NCI-H1048 (cell line): ENCODE measurements at regions not wholly inside any gene's neighbourhood (a gene's known extent, or its start where the extent isn't known, plus 50 kb on each side); places are given as distances from the start of the nearest gene placed in this dataset.

Experiments used
- DNase-seq: peaks from one replicate; lab custom pipeline; 2025; lab: John Stamatoyannopoulos, UW

- DNase-seq = no peak
These were observed 564.5 kb downstream of the FGF9 start for GRCh38 chr13:22235285-22235949.

- DNase-seq = no peak
These were observed 565.0 kb downstream of the FGF9 start for GRCh38 chr13:22235950-22236290.

- DNase-seq = no peak
These were observed 567.4 kb downstream of the FGF9 start for GRCh38 chr13:22238269-22238668.

GRCh38 chr13:22240716-22241115 lies 569.8 kb downstream of the FGF9 start:
- DNase-seq = no peak

GRCh38 chr13:22243469-22244163 lies 572.7 kb downstream of the FGF9 start:
- DNase-seq = no peak

- no peak for DNase-seq
These were observed 581.5 kb downstream of the FGF9 start for GRCh38 chr13:22252281-22252830.

- no peak for DNase-seq
These were observed 582.2 kb downstream of the FGF9 start for GRCh38 chr13:22253107-22253506.

GRCh38 chr13:22256111-22256639 lies 585.3 kb downstream of the FGF9 start:
- DNase-seq = no peak

- no peak for DNase-seq
These were observed 591.4 kb downstream of the FGF9 start for GRCh38 chr13:22262001-22262885.

- no peak for DNase-seq
These were observed 592.3 kb downstream of the FGF9 start for GRCh38 chr13:22263185-22263584.

GRCh38 chr13:22265563-22265962 lies 594.7 kb downstream of the FGF9 start:
- DNase-seq = no peak

GRCh38 chr13:22270881-22271280 lies 600.0 kb downstream of the FGF9 start:
- DNase-seq = no peak

GRCh38 chr13:22271903-22272302 lies 601.0 kb downstream of the FGF9 start:
- DNase-seq = no peak

GRCh38 chr13:22275393-22275792 lies 604.5 kb downstream of the FGF9 start:
- no peak for DNase-seq

GRCh38 chr13:22276616-22277015 lies 605.7 kb downstream of the FGF9 start:
- DNase-seq = no peak

- no peak for DNase-seq
These were observed 607.6 kb downstream of the FGF9 start for GRCh38 chr13:22278336-22278929.

- DNase-seq = no peak
These were observed 615.0 kb downstream of the FGF9 start for GRCh38 chr13:22285867-22286266.

GRCh38 chr13:22286338-22286737 lies 615.5 kb downstream of the FGF9 start:
- no peak for DNase-seq

- no peak for DNase-seq
These were observed 616.6 kb downstream of the FGF9 start for GRCh38 chr13:22287343-22287920.

GRCh38 chr13:22288496-22288895 lies 617.6 kb downstream of the FGF9 start:
- no peak for DNase-seq

- no peak for DNase-seq
These were observed 618.8 kb downstream of the FGF9 start for GRCh38 chr13:22289711-22290110.

GRCh38 chr13:22298530-22298929 lies 627.7 kb downstream of the FGF9 start:
- DNase-seq = no peak
